Tibial nerve (tissue), 4 donors: ENCODE measurements at regions not wholly inside any gene's neighbourhood (a gene's known extent, or its start where the extent isn't known, plus 50 kb on each side); places are given as distances from the start of the nearest gene placed in this dataset.

ENCODE experiments used
- DNase-seq, 2 donors: peaks; one replicate each; pipeline ENCODE4 v3.0.0-alpha.2; 2019; ENCODE audit warnings: low spot score in 2 of 2
- H3K27ac ChIP-seq, 4 donors: fragments of 200-600 bp; sonication (generic) in 3 of 4; one replicate each; pipeline ENCODE4 v1.5.1; 2017 to 2019; ENCODE audit warnings: mild to moderate bottlenecking in 1 of 4
- H3K27me3 ChIP-seq, 2 donors: fragments of 200-600 bp; sonication (generic) in 1 of 2; one replicate each; pipeline versions ENCODE4 v1.5.1 to v1.6.0; 2017 to 2019
- H3K36me3 ChIP-seq, 3 donors: fragments of 200-600 bp; sonication (generic); one replicate each; pipeline ENCODE4 v1.5.1; 2018 to 2019
- H3K4me1 ChIP-seq, 4 donors: fragments of 200-600 bp; sonication (generic) in 3 of 4; one replicate each; pipeline ENCODE4 v1.5.1; 2017 to 2019
- H3K4me3 ChIP-seq, 4 donors: fragments of 200-600 bp; sonication (generic) in 3 of 4; one replicate each; pipeline ENCODE4 v1.5.1; 2017 to 2019; ENCODE audit warnings: mild to moderate bottlenecking in 1 of 4, moderate library complexity in 1 of 4
- H3K9me3 ChIP-seq, 4 donors: fragments of 200-600 bp; sonication (generic) in 3 of 4; one replicate each; pipeline ENCODE4 v1.5.1; 2017 to 2019
- CTCF ChIP-seq, 5 experiments: fragments of 200-600 bp in 3 of 5; fragments of 450-650 bp in 2 of 5; sonication (generic) in 3 of 5; IDR thresholded peaks; one replicate each; pipeline ENCODE4 v1.5.1; 2016 to 2019; ENCODE audit warnings: antibody characterized with exemption in 5 of 5, mild to moderate bottlenecking in 3 of 5, moderate library complexity in 2 of 5
- EP300 ChIP-seq, 2 donors: sonication (generic); formaldehyde crosslinking; IDR thresholded peaks; one replicate each; pipeline ENCODE4 v1.6.1; 2017; ENCODE audit warnings: antibody characterized with exemption in 2 of 2, mild to moderate bottlenecking in 1 of 2
- POLR2A ChIP-seq, 2 donors: fragments of 450-650 bp; IDR thresholded peaks; one replicate each; pipeline ENCODE4 v1.6.1; 2017; ENCODE audit warnings: antibody characterized with exemption in 2 of 2, mild to moderate bottlenecking in 2 of 2, moderate library complexity in 2 of 2
- WGBS, 2 donors: methylation state at CpG; one replicate each; pipeline ENCODE4 v1.1.5; 2018; 5-methylcytosine and 5-hydroxymethylcytosine counted together

DNA sequence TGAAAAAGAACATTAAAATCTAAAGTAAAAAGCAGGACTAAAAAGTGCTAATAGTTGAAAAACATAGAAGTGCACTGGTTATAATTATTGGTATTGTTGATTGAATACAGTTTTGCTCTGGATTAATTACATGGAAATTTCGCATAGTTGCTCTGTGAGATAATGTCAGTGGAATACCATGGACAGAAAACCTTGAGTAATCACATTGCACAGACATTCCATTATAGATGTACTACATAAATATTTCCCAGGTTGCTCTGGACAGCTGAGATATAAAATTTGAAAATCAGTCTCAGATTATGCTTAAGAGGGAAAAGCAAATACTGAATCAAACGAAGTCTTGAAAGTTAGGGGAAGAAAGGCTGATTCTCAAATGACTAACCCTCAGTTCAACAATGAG lies 439.3 kb upstream of the FLRT2 start:
- Histone ChIP-seq H3K4me3 (no peak overlapping the region), H3K4me1 (no peaks in the 10 kb centered on the region), H3K27ac (no peak overlapping the region), H3K36me3 (no peaks in the 10 kb centered on the region), H3K27me3 (no peaks in the 10 kb centered on the region), H3K9me3 (no peaks in the 10 kb centered on the region)
- TF ChIP-seq POLR2A (IDR thresholded peaks at IDR 0.05) (no peak), EP300 (IDR thresholded peaks at IDR 0.05) (no peak), CTCF (IDR thresholded peaks at IDR 0.05) (no peak)
- DNase-seq: no peak
- 48 to 54% methylated on average over 2 of the region's 2 CpGs for WGBS, 2 donors

DNA sequence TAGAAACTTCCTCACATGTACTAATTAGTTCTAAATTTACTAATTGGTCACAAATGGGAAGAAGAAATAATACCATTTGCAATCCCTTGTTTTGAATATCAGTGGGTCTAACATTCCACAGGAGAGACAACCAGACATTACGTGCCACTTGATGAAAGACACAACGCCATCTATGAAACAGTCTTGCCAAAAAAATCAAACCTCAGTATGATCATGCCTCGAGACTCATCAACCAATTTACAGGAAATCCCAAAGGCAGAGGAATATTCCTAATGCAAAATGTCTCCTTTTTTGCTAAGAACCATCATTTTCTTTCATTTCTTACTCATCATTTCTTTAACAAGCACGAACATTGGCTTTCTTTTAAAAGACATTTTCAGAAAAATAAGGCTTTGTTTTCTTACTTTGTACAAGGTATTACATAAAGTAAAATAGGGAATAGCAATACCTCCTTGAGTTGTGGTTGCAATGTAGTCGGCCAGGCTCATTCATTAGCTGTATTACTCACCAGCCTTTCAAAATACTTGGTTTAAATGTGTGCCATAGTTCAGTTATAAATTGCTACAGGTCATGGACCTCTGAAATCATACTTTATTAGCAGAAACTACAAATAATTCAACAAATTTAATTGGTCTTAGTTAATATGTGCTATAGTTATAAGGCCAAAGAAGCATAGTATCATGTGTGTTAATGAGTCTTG lies 436.2 kb upstream of the FLRT2 start:
- 78 to 83% methylated on average over 5 of the region's 5 CpGs for WGBS, 2 donors
- Histone ChIP-seq H3K4me3 (no peak overlapping the region), H3K27me3 (no peaks in the 10 kb centered on the region), H3K4me1 (no peaks in the 10 kb centered on the region), H3K36me3 (no peaks in the 10 kb centered on the region), H3K27ac (peak overlapping the region in 1 of 4 donors; percentile 6), H3K9me3 (no peaks in the 10 kb centered on the region)
- TF ChIP-seq POLR2A (IDR thresholded peaks at IDR 0.05): no peak
- no peak for TF ChIP-seq EP300 (IDR thresholded peaks at IDR 0.05)
- TF ChIP-seq CTCF (IDR thresholded peaks at IDR 0.05): no peak
- no peak for DNase-seq

DNA sequence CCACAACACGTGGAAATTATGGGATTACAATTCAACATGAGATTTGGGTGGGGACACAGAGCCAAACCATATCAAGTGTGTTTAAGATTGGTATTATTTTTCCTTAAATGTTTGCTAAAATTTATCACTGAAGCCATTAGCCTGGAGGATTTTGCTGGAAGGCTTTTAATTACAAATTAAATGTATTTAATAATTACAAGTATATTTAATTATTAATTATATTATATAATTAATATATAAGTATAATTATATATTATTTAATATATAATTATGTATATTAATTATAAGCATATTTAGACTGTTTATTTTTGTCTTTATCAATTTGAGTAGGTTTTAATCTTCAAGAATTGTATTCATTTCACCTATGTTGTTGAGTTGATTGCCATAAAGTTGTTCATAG lies 427.4 kb upstream of the FLRT2 start:
- DNase-seq: no peak
- Histone ChIP-seq H3K9me3 (no peaks in the 10 kb centered on the region), H3K4me3 (no peak overlapping the region), H3K4me1 (no peaks in the 10 kb centered on the region), H3K27ac (no peak overlapping the region), H3K27me3 (no peaks in the 10 kb centered on the region), H3K36me3 (no peaks in the 10 kb centered on the region)
- TF ChIP-seq CTCF (IDR thresholded peaks at IDR 0.05) (no peak), POLR2A (IDR thresholded peaks at IDR 0.05) (no peak), EP300 (IDR thresholded peaks at IDR 0.05) (no peak)
- 74 to 79% methylated on average over 1 of the region's 1 CpG for WGBS, 2 donors

- Histone ChIP-seq H3K4me1 (no peaks in the 10 kb centered on the region), H3K4me3 (no peak overlapping the region), H3K9me3 (no peaks in the 10 kb centered on the region), H3K27ac (no peak overlapping the region), H3K36me3 (no peaks in the 10 kb centered on the region), H3K27me3 (no peaks in the 10 kb centered on the region)
- TF ChIP-seq EP300 (IDR thresholded peaks at IDR 0.05) (no peak), CTCF (IDR thresholded peaks at IDR 0.05) (no peak)
- 78 to 87% methylated on average over 2 of the region's 2 CpGs for WGBS, 2 donors
- DNase-seq: no peak
Observed at GRCh38 chr14:85106506-85106905, 423.4 kb upstream of the FLRT2 start.

DNA sequence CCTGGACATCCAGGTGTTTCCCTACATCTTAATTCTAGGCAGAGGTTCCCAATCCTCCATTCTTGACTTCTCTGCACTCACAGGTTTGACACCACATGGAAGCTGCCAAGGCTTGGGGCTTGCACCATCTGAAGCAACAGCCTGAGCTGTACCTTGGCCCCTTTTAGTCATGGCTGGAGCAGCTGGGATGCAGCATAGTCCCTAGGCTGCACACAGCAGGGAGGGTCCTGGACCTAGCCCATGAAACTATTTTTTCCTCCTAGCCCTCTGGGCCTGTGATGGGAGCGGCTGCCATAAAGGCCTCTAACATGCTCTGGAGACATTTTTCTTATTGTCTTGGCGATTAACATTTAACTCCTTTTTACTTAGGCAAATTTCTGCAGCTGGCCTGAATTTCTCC lies 417.2 kb upstream of the FLRT2 start:
- H3K27ac ChIP-seq: no peak overlapping the region
- no peaks in the 10 kb centered on the region for H3K36me3 ChIP-seq
- 88 to 96% methylated on average over 2 of the region's 2 CpGs for WGBS, 2 donors
- no peaks in the 10 kb centered on the region for H3K4me1 ChIP-seq
- no peaks in the 10 kb centered on the region for H3K27me3 ChIP-seq
- DNase-seq: no peak
- peaks cover 0 to 7% (median 0%) of the 10 kb centered on the region in 4 donors for H3K9me3 ChIP-seq
- TF ChIP-seq POLR2A (IDR thresholded peaks at IDR 0.05) (no peak), EP300 (IDR thresholded peaks at IDR 0.05) (no peak), CTCF (IDR thresholded peaks at IDR 0.05) (no peak)
- no peak overlapping the region for H3K4me3 ChIP-seq
